Endothelial cell (in vitro differentiated cells): ENCODE measurements at regions not wholly inside any gene's neighbourhood (a gene's known extent, or its start where the extent isn't known, plus 50 kb on each side); places are given as distances from the start of the nearest gene placed in this dataset.

Experiments used
- DNase-seq: peaks from one replicate; pipeline ENCODE4 v3.0.0; 2021; ENCODE audit warnings: low spot score
- H3K27ac Mint-ChIP-seq: one replicate; pipeline ENCODE4 v1.8.0; 2021; ENCODE audit warnings: mixed read lengths, inconsistent platforms; ENCODE audit not compliant: unreplicated experiment
- H3K27me3 Mint-ChIP-seq: one replicate; pipeline ENCODE4 v1.8.0; 2021; ENCODE audit warnings: mild to moderate bottlenecking, moderate library complexity, mixed read lengths, inconsistent platforms; ENCODE audit not compliant: unreplicated experiment
- H3K36me3 Mint-ChIP-seq: one replicate; pipeline ENCODE4 v1.8.0; 2021; ENCODE audit warnings: mild to moderate bottlenecking, low read depth, mixed read lengths, inconsistent platforms; ENCODE audit not compliant: unreplicated experiment
- H3K4me1 Mint-ChIP-seq: one replicate; pipeline ENCODE4 v1.8.0; 2021; ENCODE audit warnings: mild to moderate bottlenecking, mixed read lengths, inconsistent platforms; ENCODE audit not compliant: unreplicated experiment
- H3K4me3 Mint-ChIP-seq: one replicate; pipeline ENCODE4 v1.8.0; 2021; ENCODE audit warnings: mild to moderate bottlenecking, mixed read lengths, inconsistent platforms; ENCODE audit not compliant: unreplicated experiment
- H3K9me3 Mint-ChIP-seq: one replicate; pipeline ENCODE4 v1.8.0; 2021; ENCODE audit warnings: mixed read lengths, inconsistent platforms; ENCODE audit not compliant: unreplicated experiment
- TF ChIP-seq, protein P1 (sequence below): fragments of 200-600 bp; sonication (generic); IDR thresholded peaks from one replicate; pipeline ENCODE4 v1.5.0; 2021; ENCODE audit warnings: antibody characterized with exemption; ENCODE audit not compliant: unreplicated experiment

DNA sequence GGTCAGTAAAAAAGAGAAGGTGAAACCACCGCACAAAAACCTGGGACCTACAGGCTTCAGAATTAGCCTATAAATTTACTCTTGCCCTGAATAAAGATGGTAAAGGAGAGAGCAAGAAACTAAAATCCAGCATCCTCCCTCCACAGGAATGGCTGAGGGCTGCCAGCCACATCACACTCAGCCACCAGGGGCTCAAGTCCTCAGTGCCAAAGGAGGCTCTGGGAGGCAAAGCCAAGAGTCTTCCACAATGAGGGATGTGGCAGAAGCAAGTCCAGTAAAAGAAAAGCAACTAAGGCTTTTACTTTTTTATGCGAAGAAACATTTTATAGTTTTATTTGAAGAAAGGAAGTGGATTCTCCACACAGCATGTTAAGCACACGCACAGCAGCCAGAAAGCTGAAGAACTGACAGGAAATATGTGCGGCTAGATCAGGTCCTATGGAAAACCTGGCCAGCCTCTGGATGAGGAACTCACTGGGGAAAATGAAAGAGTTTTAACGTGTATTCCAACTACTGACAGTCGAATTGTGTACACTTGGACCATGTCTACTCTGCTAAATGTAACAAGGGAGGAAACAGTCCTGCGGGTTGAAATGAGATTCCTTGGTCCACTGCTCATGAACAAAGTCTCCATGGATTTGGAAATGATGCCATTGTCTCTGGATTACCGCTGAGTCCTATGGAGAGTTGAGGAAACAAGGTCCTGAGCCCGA lies 219.4 kb upstream of the SSTR4 start:
- Mint-ChIP-seq H3K27ac (no peak overlapping the region), H3K4me1 (peaks cover 11% of the 10 kb centered on the region), H3K27me3 (peaks cover 3% of the 10 kb centered on the region), H3K9me3 (no peaks in the 10 kb centered on the region), H3K36me3 (no peaks in the 10 kb centered on the region), H3K4me3 (no peak overlapping the region)
- DNase-seq: no peak
- TF ChIP-seq, protein P1, sequence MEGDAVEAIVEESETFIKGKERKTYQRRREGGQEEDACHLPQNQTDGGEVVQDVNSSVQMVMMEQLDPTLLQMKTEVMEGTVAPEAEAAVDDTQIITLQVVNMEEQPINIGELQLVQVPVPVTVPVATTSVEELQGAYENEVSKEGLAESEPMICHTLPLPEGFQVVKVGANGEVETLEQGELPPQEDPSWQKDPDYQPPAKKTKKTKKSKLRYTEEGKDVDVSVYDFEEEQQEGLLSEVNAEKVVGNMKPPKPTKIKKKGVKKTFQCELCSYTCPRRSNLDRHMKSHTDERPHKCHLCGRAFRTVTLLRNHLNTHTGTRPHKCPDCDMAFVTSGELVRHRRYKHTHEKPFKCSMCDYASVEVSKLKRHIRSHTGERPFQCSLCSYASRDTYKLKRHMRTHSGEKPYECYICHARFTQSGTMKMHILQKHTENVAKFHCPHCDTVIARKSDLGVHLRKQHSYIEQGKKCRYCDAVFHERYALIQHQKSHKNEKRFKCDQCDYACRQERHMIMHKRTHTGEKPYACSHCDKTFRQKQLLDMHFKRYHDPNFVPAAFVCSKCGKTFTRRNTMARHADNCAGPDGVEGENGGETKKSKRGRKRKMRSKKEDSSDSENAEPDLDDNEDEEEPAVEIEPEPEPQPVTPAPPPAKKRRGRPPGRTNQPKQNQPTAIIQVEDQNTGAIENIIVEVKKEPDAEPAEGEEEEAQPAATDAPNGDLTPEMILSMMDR: peak; percentile 18

DNA sequence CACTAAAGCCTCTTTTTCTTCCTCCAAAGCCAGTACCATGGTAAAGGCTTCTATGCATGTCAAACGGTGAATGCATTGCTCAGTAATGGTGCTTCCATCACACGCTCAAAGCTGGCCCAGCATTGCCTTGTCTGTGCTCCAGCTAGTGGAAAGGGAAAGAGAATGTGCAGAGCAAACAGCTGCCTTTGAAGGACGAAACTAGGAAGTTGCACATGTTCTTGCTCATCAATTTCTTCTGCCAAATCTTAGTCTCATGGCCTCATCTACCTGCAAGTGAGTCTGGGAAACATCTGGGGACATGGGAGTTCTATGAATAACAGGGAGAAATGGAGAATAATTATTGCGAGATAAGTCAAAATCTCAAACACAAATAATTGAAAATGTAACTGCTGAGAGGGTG lies 216.5 kb upstream of the SSTR4 start:
- Mint-ChIP-seq H3K4me3 (no peak overlapping the region), H3K27me3 (peaks cover 2% of the 10 kb centered on the region), H3K4me1 (peaks cover 6% of the 10 kb centered on the region), H3K36me3 (no peaks in the 10 kb centered on the region), H3K9me3 (no peaks in the 10 kb centered on the region), H3K27ac (no peak overlapping the region)
- TF ChIP-seq, protein P1: no peak
- DNase-seq: no peak

- DNase-seq: no peak
- H3K27ac Mint-ChIP-seq: no peak overlapping the region
These were observed 216.0 kb upstream of the SSTR4 start for GRCh38 chr20:22819112-22819511.

DNA sequence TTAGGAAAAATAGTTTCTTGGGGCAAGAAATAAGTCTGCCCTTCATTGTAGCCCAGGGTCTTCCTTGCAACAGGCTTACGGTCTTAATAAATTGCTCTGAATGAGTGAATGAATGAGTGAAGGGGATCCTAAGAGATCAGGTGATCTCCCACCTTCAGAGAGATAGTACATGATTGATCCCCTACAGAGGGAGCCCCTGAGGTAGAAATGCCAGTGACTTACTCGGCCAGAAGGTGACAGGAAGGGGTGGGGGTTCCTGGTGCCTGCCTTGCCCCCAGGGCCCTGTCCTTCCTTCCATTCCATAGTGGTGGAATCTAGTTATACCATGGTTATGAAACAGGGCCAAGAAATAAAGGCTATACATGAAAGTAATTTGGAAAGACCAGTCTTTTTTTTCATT lies 215.3 kb upstream of the SSTR4 start:
- Mint-ChIP-seq H3K9me3 (no peaks in the 10 kb centered on the region), H3K4me1 (peaks cover 11% of the 10 kb centered on the region), H3K27ac (no peak overlapping the region), H3K27me3 (peaks cover 1% of the 10 kb centered on the region), H3K4me3 (no peak overlapping the region), H3K36me3 (no peaks in the 10 kb centered on the region)
- TF ChIP-seq, protein P1: no peak
- DNase-seq: no peak

More at GRCh38 chr20:22819112-22819511, 216.0 kb upstream of the SSTR4 start:
- H3K4me1 Mint-ChIP-seq: peaks cover 10% of the 10 kb centered on the region
- no peak overlapping the region for H3K4me3 Mint-ChIP-seq
- H3K9me3 Mint-ChIP-seq: no peaks in the 10 kb centered on the region
- TF ChIP-seq, protein P1: no peak
- peaks cover 1% of the 10 kb centered on the region for H3K27me3 Mint-ChIP-seq
- H3K36me3 Mint-ChIP-seq: no peaks in the 10 kb centered on the region

DNA sequence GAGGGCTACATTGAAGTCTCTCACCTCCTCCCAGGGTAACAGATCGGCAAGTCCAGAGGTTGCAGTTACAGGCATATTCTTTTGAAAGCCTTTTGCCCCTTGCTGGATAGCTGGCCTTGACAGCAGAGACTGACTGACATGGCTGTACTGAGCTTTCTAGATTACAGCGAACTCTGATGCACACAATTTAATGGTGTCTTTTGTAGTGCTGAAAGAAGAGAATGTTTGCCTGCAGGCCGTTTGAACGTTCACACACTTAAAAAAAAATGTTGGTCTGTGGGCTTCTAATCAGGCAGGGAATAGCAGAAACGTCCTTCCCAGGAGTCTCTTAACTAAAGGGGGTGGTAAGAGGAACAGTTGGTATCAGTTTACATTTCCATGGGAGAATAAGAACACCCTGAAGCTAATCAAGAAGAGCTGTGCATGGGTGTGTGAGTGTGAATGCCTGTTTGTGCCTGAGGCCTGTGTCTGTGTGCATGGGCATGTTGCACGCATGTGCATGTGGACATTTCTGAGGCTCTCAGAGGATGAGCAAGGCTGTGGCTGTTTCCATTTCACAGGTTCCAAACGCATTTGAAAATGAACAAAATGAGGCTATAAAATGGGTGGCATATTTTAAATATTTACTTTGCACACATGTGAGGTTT lies 213.9 kb upstream of the SSTR4 start:
- no peak for DNase-seq
- TF ChIP-seq, protein P1: no peak
- Mint-ChIP-seq H3K9me3 (no peaks in the 10 kb centered on the region), H3K27me3 (peaks cover 1% of the 10 kb centered on the region), H3K27ac (no peak overlapping the region), H3K4me1 (peaks cover 8% of the 10 kb centered on the region), H3K4me3 (no peak overlapping the region), H3K36me3 (no peaks in the 10 kb centered on the region)
